Left hindlimb (tissue), 1 donor: ENCODE measurements at regions not wholly inside any gene's neighbourhood (a gene's known extent, or its start where the extent isn't known, plus 50 kb on each side); places are given as distances from the start of the nearest gene placed in this dataset.

Source experiments
- DNase-seq: peaks from one replicate; pipeline ENCODE4 v3.0.0-alpha.2; 2018

- DNase-seq: no peak
Measured at GRCh38 chr1:232409584-232409983, 220.3 kb downstream of the SIPA1L2 start.

- DNase-seq: no peak
Measured at GRCh38 chr1:232407120-232407519, 222.8 kb downstream of the SIPA1L2 start.

DNA sequence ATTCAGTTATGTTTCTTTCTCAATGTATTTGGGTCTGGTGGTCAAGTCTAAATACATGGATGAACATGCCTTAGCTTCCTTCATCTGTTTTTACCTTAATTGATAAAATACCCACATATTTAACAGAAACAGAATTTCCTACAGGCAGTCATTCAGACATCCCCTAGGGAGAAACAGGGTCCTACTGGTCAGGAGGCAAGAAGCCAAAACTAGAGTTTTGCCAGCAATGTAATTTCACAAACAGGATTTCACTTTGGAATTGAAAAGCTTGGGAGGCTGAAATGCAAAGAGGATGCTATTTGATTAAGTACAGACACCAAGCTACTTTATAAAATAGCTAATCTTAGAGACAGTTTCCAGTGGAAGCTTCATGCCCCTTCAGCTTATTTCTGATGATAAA is 224.2 kb downstream of the SIPA1L2 start:
- no peak for DNase-seq

DNA sequence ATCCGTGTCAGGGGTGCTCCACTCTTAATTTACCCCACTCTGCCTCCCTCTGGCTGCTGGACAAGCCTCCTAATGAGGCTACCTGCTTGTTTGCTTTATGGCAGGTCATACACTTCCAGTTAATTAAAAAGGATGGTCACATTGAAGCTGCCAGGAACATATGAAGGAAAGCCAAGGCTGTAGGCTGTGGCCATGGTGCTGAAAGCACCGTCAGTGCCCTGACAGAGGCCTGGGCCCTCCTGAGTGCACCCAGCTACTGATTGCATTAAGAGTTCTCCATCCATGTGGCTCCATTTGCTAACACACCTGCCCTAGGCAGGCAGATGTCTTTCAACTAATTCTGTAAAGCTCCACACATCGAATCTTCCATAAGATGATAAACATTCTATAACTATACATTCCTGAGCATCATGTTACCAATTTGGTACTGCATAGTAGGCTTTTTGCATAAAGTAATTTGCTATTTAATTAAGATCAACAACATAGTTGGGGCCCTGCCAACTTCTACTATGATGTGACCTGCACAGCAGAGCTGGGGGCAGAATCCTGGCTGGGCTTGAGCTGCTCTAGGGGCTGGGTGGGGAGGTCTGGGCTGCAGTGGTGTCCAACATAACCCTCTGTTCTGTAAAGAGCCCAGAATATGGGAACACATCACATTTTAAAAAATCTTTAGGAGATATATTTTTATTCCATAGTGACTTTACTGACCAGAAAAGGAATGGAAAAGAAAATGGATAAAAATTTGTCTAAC is 224.8 kb downstream of the SIPA1L2 start:
- no peak for DNase-seq

DNA sequence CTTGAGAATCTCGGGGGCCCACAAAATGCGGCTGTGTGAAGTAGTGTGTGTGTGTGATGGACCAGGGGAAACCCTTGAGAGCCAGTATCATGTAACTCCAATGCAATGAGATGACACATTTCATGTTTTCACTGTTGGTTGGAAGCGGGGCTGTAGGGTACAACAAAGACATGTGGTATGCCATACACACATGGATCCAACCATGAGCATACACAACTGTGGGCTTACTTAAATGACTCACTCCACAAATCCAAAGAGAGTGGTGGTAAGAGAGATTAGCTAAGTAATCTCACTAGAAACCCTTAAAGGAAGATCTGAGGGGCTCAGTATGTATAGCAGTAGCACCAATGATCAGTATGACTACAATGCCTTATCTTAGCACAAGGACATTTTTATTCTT is 225.7 kb downstream of the SIPA1L2 start:
- no peak for DNase-seq

DNA sequence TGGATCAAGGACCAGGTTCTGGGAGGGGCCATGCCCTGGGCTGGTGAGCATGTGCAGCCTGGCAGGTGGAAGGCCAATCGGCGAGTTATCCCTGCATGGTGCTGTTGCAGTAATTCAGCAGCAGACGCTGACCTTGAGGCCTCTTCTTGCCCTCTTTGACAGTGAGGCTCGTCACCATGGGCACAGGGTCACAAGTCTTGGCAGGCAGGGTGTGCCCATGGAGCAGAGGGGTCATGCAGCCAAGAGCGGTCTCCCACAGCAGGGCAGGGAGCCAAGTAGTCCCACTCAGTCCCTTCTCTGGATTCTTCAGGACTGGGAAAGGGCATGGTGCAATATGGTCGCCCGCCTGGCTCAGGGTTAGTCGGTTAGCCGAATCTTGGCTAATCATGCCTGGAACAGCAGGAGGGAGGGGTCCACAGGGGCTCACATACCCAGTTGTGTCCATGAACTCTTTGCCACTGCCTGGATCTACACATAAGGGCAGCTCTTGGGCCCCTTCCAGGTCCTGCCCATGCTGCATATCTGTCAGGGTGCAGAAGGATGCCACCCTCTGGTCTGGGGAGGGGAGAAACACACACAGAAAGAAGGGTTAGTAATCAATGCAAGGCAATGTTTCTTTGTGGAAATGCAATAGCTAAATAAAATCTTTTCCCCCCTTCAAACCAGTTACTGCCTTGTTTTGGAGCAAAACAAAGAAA is 226.8 kb downstream of the SIPA1L2 start:
- DNase-seq: no peak

- DNase-seq: no peak
Measured at GRCh38 chr1:232398823-232399222, 231.1 kb downstream of the SIPA1L2 start.

GRCh38 chr1:232393444-232394146 is 236.3 kb downstream of the SIPA1L2 start:
- no peak for DNase-seq

- DNase-seq: no peak
Measured at GRCh38 chr1:232393010-232393409, 236.9 kb downstream of the SIPA1L2 start.

DNA sequence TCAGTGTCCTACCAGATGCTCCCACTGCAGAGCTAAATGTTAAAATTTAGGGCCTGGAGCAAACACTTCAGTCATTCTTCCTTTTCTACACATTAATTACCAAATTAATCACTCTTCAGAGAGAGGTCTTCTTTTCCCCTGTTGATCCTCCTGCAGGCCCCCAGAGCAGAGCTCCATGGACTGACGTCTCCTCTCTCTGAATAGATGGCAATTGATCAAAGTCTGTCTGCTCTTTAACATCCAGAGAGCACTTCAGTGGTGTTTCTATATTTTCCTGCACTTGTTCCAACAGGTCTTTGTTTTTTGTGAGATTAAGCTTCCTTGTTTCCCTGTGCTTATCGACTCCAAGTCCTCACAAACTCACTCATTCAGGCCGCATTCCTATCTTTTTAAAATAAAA is 239.3 kb downstream of the SIPA1L2 start:
- DNase-seq: no peak

DNA sequence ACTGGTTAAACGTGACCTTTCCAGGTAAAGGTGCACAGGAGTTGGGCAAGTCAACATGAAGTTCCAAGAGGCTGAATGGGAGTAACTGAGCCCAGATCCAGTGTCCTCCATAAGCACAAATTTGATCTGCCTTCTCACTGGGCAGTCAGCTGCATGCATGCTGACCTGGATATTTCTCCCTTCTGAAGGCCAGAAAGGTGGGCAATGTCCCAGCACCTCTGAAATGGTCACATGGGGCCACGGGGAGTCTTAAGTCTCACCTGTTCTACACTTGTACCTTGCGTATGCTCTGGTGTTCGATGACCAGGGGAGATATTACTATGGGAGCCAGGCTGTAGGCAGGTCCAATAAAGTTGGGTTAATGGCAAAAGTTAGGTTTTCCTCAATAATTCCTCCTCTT is 240.2 kb downstream of the SIPA1L2 start:
- no peak for DNase-seq

- DNase-seq: no peak
Measured at GRCh38 chr1:232388363-232388762, 241.6 kb downstream of the SIPA1L2 start.

- no peak for DNase-seq
Measured at GRCh38 chr1:232386721-232387510, 243.0 kb downstream of the SIPA1L2 start.

- no peak for DNase-seq
Measured at GRCh38 chr1:232386294-232386693, 243.6 kb downstream of the SIPA1L2 start.

DNA sequence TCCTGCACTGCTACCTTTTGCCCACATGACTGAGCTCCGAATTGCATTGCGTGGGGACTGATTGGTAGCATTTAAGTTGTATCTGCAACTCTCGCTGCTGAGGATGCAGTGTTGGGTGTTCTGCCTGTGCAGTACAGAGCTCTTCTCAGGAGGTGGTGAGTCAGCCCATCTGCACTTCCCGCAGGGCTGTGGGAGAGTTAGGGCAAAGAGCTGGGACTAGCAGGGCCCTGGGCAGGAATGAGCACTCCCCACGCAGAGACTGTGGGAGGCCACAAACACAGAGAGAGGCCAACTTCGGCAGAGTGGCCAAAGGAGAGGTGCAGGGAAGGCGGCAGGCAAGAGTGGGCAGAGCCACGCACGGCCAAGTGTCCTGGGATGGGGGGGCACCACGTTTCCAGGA is 244.7 kb downstream of the SIPA1L2 start:
- no peak for DNase-seq

DNA sequence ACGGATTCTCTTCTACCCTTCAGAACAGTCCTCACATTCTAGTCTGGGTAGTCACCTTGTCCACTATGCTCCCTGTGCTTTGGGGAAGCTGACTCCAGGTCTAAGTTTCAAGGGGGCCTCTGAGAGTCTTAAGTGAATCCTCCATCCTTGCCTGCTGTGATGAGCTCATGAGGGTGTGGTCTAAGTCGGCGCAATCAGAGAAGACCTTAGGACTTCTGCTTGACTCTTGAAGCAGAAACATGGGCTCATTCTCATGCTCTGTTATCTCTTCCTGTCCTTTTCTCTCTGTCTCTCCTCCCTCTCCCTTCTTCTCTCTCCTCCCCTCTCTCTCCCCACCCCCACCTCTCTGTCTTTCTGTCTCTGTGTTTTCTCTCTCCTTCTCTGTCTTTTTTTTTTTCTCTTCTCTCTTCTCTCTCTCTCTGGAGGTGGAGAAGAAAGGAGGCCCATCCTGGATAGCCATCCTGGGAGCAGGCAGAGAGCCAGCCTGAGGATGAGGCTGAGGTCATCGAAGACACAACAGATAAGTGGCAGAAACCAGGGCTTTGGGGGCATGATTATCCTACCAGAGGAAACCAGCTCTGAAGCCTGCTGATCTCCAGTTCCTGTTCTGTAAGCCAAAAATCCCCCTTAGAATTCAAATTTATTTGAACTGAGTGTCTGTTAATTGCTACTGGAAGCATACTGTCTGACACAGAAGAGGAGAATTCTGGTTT is 245.6 kb downstream of the SIPA1L2 start:
- no peak for DNase-seq

GRCh38 chr1:232383455-232384123 is 246.3 kb downstream of the SIPA1L2 start:
- no peak for DNase-seq

DNA sequence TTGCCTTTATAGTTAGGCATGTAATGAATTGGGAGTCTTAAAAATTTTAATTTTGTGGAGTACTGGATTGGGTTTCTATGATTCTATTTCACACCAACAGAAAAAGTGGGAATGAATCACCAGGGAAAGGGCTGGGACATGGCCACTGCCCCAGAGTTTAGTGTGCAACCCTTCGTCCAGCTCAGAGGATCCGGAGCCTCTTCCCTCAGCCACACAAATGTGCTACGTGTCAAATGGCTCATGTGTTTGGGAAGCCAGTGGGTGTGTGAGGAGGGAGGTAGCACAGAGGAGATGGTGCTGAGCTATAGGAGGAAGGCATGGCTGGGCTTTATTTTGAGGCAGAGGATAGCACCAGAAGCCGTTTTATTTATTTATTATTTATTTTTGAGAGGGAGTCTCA is 247.3 kb downstream of the SIPA1L2 start:
- DNase-seq: no peak

DNA sequence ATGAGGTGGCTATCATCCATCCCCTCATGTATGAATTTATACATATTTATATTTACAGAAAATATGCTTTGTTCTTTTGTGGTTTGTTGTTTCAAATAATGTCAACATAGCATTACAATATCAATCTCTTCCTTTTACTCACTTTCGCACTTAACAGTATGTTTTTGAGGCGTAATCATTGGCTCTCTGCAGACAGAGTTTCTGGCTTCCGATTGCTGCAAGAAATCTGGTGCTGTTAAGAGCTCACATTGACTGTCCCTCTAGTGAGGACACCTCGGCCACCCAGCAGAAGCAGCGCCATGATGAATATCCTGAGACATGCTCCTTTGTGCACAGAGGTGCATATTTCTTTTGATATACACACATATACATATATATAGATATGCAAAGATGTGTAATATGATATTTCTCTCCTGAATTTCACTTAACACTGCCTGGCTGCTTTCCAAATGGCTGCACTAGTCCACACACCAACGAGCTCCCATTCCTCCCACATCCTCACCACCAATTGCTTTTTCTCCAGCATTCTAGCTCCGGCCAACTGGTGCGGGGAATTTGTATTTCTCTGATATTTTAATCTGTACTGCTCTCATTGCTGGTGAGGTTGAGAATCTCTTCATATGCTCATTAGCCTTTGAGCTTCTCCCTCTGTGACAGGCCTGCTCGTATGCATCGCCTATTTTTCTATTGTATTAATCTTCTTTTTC is 248.4 kb downstream of the SIPA1L2 start:
- no peak for DNase-seq

DNA sequence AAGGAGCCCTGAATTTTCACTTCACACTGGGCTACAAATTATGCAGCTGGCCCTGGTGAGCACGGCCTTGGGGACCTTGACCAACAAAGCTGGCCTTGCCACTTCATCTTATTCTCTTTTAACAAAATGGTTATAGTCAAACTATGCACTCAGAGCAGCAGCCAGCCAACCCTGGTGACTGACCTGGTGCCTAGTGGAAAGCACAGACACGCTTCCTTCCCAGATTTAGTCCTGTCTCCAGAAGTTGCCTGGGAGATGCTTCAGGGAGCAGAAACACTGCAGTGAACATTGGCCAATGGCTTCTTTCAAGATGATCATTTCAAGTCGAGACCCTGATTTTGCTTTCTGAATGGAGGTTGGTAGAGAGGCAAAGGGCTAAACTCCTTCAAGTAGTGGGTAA is 249.3 kb downstream of the SIPA1L2 start:
- DNase-seq: no peak

DNA sequence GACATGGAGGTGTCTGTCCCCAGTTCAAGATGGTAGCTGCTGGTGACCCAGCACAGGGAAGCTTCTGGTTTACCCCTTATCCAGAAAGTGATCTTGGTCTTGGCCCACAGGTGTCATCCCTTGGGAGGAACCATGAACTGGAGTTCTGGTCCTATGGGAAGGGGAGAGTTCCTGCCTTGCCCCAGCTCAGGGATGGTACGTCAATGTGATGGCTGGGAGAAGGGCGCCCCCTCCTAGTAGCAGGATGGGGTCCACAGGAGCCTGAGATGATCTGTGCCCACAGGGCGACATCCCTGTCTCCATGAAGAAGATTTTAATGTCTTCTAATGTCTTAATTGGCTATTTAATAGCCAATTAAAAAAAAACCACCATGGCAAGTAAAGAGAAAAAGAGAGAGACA is 249.8 kb downstream of the SIPA1L2 start:
- no peak for DNase-seq
